ENCODE measurements at regions not wholly inside any gene's neighbourhood (a gene's known extent, or its start where the extent isn't known, plus 50 kb on each side); places are given as distances from the start of the nearest gene placed in this dataset.

GRCh38 chr5:120270498-120270897 lies 193.6 kb upstream of the PRR16 start:
- no peak for TF ChIP-seq POLR2A (IDR thresholded peaks at IDR 0.05; ENCODE audit: low read length)
- TF ChIP-seq GATA1 (IDR thresholded peaks at IDR 0.05; ENCODE audit: low read depth, low read length) = no peak

Data from erythroblast (primary cell).